AML-193 (cell line): ENCODE measurements at regions not wholly inside any gene's neighbourhood (a gene's known extent, or its start where the extent isn't known, plus 50 kb on each side); places are given as distances from the start of the nearest gene placed in this dataset.
A peak's percentile ranks its signal among the peaks of the same experiment; 100 is the strongest.

Source experiments
- DNase-seq, 2 experiments: peaks; one replicate each; lab custom pipeline; 2025; lab: John Stamatoyannopoulos, UW

DNA sequence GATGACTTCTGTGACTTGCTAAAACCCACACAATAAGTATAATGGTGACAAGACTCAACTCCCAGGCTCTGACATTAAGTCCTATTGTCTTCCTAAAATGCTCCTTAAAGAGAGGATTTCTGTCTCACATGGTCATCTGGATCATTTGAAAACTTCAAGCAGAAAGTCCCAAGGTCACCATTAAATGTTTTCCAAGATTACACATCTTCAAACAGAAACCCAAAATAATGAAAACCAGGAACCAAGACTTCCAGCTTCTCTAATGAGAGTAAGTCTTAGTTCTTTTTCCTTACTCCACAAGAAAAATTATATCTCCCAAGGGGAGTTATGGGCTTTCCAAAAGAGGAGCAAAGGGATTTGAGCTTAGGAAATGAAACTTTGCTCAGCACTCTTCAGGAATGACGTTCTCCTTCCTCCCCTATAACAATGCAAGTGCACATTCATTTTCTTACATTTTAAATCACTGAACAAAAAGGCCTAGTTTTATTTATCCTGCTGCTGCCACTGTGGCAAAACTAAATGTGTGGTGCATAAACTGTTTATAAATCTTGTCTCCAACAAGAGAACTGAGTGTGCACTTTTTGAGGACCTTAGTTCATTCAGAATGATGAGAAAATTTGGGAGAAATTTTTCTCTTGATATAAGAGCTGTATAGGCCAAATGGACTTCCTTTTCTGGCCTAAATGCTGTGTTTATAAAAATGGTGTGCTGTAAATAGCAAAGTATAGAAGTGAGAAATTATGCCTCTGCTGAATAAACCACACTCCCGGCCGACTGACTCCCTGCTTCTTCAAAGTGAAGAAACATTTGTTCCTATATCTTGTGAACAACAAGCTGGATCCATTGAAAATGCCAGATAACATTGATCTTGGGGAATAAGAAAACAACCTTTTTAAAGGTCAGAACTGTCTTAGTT is 148.4 kb upstream of the PLEKHG7 start:
- DNase-seq = no peak

DNA sequence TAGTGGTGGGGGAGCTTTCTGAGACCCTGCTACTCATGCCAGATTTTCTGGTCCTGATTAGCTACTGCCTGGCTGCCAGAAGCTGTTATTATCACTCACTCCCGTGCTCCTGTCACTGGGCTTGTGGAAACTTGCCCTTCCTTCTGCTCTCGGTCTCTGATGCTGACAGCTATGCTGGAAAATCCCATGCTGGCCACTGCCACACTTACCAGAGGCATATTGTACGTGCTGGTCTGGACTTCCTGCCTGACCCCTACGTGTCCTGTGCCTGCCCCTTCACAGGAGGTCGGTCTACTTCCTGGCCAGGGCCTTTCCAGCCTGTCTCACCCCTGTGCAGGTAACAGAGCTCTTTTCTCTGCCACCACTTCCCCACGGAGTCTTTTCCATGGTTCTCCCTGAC is 149.4 kb upstream of the PLEKHG7 start:
- no peak for DNase-seq

DNA sequence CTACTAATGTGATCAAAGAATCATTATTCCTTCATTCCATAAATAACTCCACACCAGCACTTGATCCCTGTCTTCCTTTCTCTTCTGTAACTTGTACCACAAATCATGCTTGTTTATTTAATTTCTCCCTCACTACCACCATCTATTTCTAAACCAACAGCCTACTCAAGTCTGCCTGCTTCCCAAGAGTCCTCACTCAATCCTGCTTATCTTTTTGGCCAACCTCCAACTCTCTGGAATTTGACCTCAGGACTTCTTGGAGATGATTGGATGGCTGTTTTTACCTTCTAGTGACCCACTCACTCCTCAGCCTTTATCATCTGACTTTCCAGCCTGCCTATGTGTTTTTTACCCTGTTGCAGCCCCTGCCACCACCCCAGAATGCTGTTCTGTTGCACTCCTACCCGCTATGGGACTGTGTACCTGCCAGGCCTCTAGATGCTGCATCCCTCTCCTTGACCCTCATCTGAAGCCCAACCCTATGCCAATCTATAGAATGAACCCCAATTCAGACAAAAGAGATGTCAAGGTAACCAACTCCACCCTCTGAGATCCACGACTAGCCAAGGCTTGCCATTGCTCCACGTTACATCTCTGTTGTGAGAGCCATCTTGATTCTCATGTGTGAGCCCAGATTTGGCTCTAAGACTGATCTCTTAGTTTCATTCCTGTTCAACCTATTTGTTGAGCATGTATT is 150.2 kb upstream of the PLEKHG7 start:
- DNase-seq = no peak

DNA sequence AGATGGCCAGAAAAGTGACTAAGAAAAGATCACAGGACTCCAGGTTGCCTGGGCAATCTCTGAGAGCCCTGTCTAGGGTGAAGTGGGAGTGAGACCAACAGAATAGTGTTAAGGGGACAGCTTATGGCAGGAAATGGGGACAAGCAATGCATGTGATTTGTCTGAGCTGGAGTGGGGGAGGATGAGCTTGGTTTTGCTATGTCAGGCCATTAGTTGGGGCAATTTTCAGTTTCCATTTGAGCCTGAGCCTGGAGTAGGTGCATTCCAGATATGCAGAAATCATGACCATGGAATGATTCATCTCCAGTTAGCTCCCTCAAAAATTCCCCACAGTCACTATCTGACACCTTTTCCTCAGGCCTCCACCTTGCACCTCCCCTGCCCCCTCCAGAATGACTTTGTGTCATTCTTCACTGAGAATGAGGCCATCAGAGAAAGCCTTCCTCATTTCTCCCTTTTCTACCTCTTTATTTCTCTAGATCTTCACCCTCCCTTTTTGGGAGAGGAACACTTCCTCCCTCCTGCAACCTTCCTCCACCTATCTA is 150.9 kb upstream of the PLEKHG7 start:
- no peak for DNase-seq

DNA sequence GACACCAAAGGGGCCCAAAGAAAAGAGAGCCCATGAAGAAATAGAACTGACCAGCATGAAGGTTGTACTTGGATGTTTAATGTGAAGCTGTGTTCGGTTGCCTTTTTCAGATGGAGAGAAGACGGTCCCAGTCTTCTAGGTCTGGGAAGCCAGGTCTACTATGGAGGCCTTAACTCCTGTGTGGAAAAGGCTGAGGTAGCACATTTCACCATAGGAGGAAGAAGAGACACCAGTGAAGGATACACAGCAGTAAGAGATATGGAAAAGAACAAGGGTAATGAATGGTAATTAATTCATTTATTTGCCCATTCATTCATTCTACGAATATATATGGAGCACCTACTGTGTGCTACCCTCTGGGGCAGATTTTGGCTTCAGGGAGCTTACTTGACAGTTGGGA is 151.6 kb upstream of the PLEKHG7 start:
- no peak for DNase-seq

DNA sequence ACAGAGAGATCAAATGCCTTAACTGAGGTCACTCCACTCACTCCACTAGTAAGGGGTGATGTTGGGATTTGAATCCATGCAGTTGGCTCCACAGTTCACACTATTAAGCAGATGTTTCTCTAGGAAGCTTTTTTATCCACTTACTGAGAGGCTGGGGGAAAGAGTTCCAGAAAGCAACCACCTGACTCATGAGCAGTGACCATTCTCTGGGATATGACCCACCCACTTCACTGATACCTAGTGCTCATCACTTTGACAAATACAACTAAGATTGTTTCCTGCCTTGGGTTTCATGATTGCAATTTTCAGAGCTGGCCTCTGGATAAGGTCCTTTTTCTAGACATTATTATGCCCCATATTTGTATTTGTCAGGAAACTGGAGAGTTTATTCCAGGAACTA is 152.1 kb upstream of the PLEKHG7 start:
- no peak for DNase-seq

DNA sequence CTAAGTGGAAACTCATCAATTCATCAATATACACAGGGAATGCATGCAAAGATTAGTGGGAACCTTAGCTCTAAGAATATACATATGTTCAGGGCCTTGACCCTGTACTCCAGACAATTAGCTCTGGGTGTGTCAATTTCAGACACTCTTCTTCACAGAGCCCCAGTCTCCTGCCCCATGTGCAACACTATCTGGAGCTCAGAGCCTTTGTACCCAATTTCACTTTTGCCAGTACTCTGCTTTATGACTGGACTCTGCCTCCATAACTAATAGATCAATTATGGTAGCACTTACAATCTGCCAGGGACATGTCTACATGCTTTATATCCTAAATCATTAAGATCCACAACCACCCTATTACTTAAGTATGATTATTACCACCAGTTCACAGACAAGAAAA is 152.5 kb upstream of the PLEKHG7 start:
- no peak for DNase-seq

DNA sequence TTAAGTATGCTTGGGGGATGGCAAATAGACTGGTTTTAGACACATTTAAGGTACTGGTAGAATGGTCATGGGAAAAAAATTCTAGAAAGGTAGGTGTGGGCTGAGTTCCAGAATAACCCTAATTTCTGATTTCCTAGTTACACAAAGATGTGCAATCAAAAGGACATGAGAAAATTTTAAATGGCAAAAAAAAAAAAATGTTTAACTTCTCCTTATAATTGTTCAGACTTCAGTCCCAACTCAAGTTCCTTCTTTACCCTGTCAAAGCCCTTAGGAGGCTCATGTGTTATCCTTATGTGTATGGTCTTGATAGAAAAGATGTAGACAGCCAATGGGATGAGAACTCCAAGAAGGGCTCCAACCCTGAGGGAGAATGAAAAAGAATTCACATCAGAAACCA is 153.3 kb upstream of the PLEKHG7 start:
- no peak for DNase-seq

DNA sequence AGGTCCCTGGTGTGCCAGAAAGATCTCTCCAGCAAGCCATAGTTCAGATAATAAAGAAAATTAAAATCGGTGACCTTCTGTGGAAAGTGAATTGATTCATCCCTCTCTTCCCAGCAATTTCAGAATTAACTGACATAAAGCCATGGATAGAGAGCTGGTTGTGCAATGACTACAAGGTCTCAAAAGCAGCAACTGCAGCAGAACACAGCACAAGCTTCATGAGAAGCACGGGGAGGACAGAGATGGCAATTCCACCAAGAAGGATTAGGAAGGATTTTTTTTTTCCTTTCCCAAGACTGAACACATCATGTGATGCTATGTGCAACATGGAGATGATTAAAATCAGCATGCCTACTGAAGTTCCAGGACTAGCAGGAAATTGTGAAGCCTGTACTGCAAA is 154.9 kb upstream of the PLEKHG7 start:
- no peak for DNase-seq

DNA sequence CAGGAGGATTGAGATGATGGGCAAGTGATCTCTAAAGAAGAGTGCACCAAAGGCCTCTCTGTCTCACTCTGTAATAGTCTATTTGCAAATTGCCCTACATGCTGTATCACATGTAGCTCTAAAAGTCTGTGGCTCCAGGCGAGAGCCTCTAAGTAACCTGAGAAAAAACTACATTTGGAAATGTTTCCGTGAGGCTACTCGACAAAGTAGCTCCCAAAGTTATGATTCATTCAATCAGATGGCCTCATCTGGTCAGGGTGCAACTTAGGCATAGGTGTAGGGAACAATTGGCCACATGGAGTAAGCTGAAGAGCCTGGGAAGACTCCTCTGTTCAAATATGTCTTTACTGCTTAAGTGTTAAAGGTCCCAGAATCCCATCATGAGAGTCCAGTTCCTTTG is 155.4 kb upstream of the PLEKHG7 start:
- DNase-seq = no peak

DNA sequence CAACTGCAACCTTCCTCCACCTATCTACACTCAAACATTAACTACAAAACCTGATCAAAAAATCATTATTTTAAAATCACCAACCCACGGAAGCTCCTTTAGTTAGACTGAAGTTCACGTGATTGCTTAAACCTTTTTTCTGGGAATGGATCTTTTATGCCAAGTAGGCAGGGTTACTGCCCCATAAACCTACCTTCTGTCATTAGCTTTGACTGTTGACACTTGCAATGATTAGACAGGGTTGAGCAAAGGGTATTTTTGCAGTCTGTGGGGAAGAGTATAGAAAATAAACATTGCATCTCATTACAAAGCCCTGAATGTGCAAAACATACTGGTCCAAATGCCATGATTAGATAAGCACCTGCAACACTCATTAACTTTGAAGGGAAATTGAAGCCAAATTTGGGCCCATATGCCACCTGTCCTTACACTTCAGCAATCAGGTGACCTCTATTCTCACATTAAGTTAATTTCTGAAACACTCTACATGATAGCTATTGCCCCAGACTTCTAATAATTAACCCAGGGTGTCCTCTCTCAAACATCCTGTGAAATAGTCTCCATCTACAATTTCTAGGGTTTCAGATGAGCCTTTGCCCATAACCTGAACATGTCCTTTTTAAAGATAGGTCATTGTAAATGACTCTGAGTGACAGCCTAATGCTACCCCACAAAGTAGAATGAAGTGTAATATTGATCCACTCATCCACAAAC is 156.0 kb upstream of the PLEKHG7 start:
- no peak for DNase-seq

DNA sequence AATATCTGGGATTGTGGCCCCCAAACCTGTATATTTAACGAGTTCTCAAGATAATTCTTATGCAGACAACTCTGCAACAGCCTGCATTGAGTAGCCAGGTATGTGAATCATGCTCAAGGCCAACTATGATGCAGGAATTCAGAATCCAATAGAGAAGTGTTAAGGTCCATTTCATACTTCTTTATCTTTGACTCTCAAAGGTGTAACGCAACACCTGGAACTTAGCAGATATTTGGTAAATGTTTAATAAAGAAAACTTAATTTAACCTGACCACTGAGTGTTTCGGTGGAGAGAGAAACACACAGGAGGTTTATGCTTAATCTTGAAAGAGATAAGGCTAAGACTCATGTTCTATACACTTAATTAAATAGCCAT is 156.5 kb upstream of the PLEKHG7 start:
- no peak for DNase-seq

DNA sequence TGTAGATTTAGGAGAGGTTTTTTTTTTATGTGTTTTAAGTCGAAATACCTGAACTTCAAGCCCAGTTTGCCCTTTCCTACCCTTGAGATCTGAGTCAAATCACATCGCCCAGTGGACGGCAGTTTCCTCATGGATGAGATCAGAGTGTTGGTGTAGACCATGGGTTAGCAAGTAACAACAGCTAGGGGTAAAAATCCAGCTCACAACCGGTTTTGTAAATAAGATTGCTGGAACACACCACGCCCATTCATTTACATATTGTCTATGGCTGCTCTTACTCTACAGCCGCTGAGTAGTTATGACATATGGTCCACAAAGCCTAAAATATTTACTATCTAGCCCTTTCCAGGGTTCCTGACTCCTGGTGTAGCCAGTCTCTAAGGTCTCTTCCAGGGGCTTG is 158.5 kb upstream of the PLEKHG7 start:
- DNase-seq = no peak

DNA sequence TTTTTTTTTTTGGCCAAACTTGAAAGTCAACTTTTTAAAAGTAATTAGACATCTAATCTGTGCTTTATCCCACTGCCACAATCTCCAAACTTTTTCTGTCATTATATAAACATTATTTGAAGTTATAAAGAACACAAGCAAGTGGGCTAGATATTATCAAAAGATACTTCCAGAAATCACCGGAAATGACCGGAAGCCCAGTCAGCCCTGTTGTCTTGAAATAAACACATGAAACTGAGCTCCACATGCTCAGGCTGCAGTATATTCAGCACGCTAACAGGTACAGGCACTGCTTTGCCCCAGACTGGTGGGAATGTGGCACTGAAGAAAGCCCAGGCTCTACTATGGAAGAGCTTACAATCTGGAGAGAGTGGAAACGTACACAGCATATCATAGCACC is 158.9 kb upstream of the PLEKHG7 start:
- no peak for DNase-seq

DNA sequence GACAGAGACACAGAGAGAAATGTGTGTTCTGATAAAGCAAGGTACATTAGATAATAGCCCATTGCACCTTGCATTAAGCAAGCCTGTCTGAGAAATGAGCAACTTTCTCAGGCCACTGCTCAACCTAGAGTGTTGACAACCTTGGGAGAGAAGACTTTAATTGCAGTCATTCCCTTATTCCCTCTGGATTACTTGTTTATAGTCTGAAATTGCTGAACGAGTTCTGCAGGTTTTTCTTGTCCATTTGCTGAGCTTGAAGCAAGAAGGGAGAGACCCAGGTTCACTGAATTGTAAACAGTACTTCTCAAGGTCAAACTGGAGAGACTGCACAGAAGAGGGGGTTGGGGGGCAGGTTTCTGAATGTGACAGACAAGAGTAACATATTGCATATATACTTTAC is 159.4 kb upstream of the PLEKHG7 start:
- no peak for DNase-seq

DNA sequence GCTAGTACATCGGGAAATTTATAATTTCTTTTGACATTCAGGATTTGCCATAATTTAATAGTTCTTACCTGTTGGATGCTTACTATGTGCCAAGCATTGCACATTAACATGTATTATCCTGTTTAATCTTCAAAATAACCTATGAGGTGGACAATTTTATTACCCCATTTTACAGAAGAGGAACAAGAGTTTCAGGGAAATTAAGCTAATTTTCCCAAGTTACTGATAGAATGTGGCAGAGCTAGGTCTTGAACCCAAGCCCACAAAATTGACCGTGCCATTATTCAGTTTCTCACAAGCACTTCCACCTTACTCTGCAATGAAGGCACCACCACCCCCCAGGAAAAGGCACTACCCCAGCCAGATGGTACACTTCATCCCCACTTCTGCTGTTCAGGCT is 161.1 kb upstream of the PLEKHG7 start:
- DNase-seq = no peak

DNA sequence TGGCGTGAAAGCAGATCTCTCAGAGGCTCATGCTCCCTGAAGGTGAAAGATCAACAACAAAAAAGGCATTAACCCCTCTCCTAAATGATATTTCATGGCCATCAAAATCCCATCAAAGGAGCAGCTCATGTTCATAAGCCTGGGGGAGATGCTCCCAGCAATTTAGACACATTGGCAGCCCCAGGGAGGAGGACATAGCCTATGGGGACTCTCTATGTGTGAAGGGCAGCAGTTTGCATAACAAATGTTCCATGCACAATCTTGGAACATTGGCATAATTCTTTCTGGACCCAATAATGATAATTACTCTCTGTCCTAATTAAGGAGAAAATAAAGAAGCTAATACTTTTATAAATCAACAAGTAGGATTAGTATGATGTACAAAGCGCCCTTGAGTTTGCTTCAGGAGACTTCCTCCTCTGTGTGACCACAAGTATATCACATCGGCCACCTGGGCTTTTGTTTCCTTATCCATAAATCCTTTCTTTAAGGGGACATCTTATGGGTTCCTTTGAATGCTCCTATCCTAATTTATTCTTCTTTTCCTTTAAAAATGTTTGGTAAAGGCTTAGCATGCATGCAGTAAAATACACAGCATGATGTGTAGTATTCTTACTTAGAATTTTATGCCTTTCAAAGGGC is 161.9 kb upstream of the PLEKHG7 start:
- no peak for DNase-seq

DNA sequence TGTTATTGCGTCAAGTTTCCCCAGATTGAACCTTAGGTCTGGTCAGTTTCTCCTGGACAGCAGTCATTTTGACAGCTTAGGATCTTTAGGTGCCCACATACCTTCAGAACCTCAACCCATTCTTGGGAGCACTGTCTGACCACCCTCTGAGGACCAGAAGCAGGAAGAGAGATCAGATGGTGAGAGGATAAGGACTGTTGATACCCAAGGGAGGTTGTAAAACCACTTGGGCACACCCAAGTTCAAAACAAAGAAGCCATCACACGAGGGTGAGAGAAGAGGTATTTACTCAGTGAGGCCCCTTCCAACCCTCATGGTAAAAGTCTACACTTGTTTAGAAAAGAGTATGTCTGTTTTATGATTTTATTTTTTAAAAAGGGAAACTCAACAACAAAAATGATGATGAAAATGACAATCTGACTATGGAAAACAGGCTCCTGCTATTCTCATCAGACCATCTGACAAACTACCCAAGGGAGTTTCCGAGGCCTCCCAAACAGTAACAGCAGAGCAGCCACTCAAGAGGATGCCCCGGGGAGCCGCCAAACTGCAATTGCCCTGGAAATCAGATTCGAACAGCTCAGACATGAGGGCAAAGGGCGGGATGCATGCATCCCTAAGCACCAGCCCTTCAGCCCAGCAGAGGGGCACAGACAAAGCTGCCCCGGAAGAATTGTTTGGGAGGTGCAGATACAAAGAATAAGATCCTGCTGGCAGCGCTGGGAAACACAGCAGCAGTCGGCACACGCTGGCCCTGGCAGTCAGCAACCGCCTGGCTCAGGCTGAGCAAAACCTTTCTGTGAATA is 162.6 kb upstream of the PLEKHG7 start:
- no peak for DNase-seq

DNA sequence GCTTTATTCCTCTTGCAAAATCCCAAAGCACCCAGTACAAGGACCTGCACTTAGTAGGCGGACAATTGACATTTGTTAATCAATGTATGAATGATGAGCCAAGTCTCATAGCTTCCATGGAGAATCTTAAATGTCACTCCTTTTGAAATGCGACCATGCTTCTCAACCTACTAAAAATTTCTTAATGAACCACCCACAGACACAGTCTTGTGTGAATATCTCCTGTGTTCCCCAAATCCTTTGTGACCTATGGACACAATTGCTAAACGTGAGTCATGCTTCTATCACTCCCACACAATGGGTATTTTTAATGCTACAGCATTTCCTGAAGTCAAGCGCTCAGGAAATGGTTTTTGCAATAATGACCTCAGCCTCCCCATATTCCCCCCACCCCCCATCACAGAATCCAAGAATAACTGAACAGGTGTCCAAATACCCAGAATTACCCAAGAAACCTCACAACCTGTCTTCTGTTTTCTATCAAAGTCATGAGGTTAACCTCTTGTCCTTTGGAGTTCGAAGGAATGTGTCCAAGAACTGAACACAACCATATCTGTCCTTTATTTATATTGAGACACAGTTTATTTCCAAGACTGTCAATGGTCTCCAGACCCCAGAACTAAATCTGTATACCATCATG is 163.6 kb upstream of the PLEKHG7 start:
- peak; percentile 79 to 80 for DNase-seq

DNA sequence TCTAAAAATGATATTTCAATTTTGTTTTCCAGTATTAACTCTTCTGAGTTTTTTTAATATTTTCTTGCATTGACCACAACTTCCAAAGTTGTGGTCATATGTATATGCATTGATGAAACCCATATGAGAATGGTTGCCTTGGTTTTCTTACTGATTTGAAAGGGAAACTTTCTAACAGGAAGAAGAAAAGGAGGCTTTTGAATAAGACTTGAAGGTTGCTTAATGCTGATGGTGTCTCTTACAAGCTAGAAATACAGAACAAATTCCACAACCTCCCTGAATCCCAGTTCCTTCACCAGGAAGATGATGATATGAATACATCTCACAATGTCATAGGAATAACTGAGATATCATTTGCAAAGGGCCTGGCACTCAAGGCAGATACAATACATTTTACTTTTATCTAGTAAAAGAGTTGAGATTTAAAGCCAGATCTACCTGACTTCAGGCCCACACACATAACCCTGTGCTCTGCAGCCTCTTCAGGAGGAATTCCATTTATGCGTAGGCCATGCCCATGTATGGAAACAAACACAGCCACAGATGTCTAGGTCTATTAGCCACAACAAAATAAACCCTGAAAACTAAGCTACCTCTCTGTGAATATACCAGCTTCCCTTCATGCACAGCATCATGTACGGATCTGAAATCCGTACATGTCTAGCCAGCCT is 165.4 kb upstream of the PLEKHG7 start:
- DNase-seq = no peak
